ENCODE measurements at regions not wholly inside any gene's neighbourhood (a gene's known extent, or its start where the extent isn't known, plus 50 kb on each side); places are given as distances from the start of the nearest gene placed in this dataset.
"Not testable (repeated sequence)": the region's sequence is repeated elsewhere in the genome, so short reads cannot be mapped to it uniquely, and the experiment has no call there.

- no peak for DNase-seq
Observed at GRCh38 chr2:106288873-106289272, 94.8 kb upstream of the UXS1 start.

- DNase-seq = no peak
Observed at GRCh38 chr2:106285237-106285829, 91.2 kb upstream of the UXS1 start.

GRCh38 chr2:106284691-106285202, 90.6 kb upstream of the UXS1 start:
- DNase-seq = no peak

DNA sequence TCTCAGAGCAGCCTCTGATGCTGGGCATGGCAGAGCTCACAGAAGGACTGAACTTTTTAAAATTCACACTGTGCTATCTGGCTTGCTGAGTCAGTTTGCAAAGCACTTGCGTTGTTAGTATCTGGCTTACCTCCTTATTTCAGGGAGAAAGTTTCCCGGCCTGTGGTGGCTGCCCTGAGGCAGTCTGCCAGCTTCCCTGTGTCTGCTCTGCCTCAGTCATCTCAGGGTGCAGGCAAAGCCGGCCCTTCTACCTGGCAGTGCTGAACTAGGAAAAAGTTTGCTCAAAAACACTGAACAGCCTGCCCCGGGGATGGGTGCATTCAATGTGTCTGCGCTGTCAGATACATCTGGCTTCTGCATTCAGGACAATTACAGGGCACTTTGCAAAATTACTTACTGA, 90.2 kb upstream of the UXS1 start:
- no peak for DNase-seq

- DNase-seq = not testable (repeated sequence)
Observed at GRCh38 chr2:106283228-106284152, 89.4 kb upstream of the UXS1 start.

- no peak for DNase-seq
Observed at GRCh38 chr2:106282462-106283170, 88.5 kb upstream of the UXS1 start.

GRCh38 chr2:106281907-106282430, 87.9 kb upstream of the UXS1 start:
- not testable (repeated sequence) for DNase-seq

- DNase-seq = no peak
Observed at GRCh38 chr2:106280722-106281446, 86.8 kb upstream of the UXS1 start.

DNA sequence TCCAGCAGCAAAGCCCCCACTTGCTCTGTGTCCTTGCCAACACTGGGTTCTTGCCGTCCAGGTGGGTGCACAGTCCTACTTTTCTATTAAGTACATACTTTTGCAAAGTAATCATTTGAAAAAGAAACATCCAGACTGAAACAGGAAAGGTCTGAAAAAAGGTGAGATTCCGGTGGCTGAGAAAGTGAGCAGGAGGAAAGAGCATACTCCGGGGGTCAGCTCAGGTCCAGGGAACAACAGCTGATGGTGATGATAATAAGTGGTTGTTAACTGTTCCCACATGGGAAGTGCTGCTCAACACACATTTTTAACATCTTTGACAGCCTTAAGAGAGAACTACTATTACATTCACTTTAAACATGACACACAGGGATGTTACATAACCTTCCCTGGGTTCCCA, 86.1 kb upstream of the UXS1 start:
- DNase-seq = no peak

DNA sequence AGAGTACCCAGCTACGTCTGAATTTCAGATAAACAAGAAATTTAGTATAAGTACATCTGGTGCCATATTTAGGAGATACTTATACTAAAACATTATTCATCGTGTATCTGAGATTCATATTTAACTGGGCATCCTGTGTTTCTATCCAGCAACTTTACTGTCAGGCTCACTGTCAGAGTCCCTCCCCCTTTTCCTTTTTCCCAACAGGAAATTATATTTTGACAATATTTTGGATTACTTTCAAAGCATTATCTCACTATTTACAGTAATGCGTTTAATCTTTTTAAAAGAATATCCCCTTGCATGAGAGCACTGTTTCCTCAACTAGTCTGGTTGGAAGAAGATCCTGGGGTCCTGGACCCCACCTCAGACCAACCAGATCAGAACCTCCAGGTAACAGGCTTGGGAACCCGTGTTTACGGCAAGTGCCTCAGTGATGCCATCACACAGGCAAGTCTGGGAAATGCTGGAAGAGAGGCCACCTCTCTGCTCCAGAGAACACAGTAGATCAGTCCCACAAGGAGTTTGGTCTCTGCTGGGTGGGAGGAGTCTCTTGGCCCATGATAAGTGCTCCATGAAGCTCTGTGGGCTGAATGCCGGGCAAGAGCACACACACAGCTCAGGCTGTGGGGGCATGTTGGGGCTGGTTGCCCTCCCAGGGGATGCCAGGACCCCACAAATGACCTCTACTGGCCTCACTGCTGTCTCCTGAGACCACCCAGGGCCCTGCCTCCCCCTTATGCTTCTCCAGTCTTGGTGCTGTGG, 84.2 kb upstream of the UXS1 start:
- DNase-seq = no peak

DNA sequence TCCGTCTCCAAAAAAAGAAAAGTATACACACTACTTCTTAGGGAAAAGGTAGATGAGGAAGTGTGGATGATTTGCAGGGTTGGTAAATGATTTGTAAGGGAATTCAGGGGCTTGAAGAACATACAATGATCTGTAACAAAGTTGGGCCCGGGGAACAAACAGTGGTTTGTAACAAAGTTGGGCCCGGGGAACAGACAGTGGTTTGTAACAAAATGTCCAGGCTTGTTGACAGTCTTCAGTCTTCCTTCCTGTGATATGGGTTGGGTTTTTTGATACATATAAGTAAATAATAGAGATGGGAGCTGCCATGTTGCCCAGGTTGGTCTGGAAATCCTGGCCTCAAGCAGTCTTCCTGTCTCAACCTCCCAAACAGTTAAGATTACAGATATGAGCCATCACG, 83.3 kb upstream of the UXS1 start:
- no peak for DNase-seq

DNA sequence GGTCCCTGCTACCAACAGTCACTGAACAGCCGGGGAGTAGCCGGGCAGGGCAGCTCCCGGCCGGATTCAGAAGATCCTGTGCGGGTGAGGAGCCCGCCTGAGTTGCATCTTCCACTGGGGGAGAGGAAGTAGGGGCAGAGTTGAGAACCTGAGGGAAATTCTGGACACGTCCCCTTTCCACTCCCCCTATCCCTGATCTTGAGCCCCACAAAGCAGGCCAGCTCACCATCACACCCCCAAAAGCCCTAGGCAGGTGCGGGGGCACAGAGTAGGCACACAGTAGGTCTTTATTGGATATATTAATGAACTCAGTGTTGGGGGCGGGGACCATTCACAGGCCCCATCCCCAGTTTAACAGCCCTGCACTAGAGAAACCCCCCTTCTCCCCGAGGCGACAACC, 81.9 kb upstream of the UXS1 start:
- DNase-seq = no peak

GRCh38 chr2:106274668-106275067, 80.6 kb upstream of the UXS1 start:
- DNase-seq = no peak

DNA sequence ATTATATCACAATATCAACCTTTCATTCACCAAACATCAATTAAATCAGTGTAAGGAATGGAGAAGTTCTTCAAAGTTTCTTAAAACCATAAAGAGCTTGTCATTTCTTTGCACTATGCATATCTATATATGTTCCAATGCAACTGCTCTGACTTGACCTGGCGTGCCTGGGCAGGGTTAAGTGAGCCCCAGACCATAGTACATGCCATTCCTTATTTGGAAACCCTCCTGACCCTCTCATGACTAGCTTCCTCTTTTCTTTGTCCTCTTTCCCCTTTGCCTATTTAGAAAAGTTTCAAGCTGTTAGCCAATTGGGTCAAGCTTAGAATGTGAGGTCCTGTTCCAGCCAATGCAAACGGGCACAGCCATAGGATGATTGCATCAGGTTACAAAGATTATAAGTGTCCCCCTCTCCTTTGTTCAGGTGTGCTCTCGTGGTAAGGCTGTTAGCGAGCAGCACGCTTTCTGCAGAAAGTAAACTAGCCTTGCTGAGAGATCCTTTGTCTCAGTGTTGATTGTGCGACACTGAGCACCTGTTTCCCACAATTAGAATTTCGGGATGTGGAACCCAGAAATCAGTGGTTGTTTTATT, 78.2 kb upstream of the UXS1 start:
- no peak for DNase-seq

DNA sequence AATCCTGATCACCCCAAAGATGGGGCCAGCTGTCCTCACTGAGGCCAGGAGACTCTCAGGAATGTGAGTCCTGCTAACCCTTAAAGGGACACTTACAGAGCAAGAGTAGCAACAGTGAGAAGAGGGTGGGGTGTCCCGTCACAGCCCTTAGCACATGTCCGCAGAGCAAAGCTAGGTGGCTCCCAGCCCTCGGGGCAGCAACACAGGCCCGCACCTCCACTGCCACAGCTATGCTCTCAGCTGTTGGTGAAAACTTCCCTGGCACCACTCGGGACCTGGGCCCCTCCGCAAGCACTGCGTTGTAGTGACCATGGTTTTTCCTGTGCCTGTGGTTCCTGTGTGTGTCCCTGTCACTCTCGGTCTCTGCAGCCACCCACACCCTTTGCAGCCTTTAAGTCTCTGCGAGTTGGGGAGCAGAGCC, 76.4 kb upstream of the UXS1 start:
- DNase-seq = no peak

DNA sequence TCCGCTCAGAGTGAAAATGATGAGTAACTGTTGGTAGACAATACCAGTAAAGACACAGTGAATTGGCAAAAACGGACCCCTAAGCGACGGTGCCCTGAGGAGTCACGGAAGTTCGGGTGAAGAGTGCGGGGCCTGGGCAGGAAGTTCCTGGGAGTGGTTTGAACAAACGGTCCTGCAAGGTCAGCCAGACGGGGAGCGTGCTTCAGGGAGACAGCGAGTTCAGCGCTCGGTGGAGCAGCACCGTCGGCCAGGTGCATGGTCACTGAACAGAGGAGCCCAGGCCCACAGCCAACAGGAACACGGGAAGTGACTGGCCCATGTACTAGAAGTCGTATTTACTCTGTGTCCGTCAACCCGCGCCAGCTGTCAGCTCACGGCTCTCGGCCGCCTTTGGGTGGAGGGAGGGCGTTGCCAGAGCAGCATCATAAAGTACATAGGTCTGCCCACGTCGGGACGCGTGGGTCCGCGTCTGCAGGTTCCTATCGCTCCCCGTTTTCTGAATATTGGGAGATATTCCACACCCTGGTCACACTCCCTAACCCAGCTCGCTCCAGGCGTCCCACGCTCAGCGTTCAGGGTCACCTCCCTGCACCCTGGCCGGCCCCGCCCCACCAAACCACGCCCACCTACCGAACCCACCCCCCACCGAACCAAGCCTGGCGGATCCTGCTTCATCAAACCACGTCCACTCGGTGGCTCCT, 75.6 kb upstream of the UXS1 start:
- DNase-seq = peak; percentile 50

- DNase-seq = no peak
Observed at GRCh38 chr2:106267997-106268396, 73.9 kb upstream of the UXS1 start.

DNA sequence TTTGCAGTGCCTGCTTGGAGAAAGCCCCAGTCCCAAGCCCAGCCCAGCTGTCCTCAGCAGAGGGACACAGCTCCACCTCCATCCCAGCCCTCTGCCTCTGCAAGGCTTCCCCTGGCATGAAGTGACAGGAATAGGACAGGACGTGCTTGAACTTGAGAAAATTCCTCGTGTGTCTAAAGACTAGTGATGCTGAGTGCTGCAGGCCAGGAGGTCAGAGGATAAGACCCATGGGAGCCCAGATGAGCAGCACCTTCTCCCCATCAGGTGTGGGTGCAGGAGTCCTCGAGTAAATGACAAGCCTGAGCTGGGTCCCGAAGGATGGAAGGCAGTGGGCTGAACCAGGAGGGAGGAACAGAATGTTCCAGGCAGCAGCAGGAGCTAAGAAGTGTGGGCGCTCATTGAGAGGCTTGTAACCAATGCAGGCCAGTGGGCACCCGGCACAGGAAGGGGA, 67.8 kb upstream of the UXS1 start:
- no peak for DNase-seq

- not testable (repeated sequence) for DNase-seq
Observed at GRCh38 chr2:106258859-106259258, 64.8 kb upstream of the UXS1 start.

- DNase-seq = no peak
Observed at GRCh38 chr2:106257830-106258229, 63.7 kb upstream of the UXS1 start.

DNA sequence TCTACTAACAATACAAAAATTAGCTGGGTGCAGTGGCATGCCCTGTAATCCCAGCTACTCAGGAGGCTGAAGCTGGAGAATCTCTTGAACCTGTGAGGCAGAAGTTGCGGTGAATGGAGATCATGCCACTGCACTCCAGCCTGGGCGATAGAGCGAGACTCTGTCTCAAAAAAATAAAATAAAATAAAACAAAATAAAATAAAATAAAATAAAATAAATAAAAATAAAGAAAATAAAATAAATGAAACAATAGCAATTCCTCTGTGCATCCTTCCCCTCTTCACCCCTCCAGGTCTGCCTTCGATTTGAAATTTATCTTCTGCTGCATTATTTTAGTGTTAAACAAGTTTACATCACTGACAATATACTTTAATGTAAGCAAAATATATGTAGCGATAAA, 63.0 kb upstream of the UXS1 start:
- DNase-seq = no peak
